Keratinocyte (primary cell): ENCODE measurements at regions not wholly inside any gene's neighbourhood (a gene's known extent, or its start where the extent isn't known, plus 50 kb on each side); places are given as distances from the start of the nearest gene placed in this dataset.

Experiments
- DNase-seq: peaks from one replicate; pipeline ENCODE4 v3.0.0-alpha.2; 2011; ENCODE audit warnings: low read depth, missing footprints, low spot score
- FAIRE-seq: peaks from 2 replicates; lab custom pipeline; 2011; peaks lifted over from hg19 to GRCh38; lab: Jason Lieb, UNC
- H2AFZ ChIP-seq: 2 replicates; pipeline ENCODE4 v1.6.0; 2012; ENCODE audit warnings: low read length, control low read depth, inconsistent platforms; ENCODE audit not compliant: control insufficient read depth
- H3K27ac ChIP-seq: 2 replicates; pipeline ENCODE4 v1.5.1; 2011; ENCODE audit warnings: low read length; ENCODE audit not compliant: control insufficient read depth, insufficient read depth
- H3K27me3 ChIP-seq: 3 replicates; pipeline ENCODE4 v1.6.0; 2011; ENCODE audit warnings: low read length; ENCODE audit not compliant: control insufficient read depth, insufficient read depth; ENCODE audit errors: extremely low read depth
- H3K36me3 ChIP-seq, 2 experiments: 2 replicates in 1 of 2; 3 replicates in 1 of 2; pipeline ENCODE4 v1.5.1; 2011; ENCODE audit warnings: low read length in 2 of 2, mild to moderate bottlenecking in 1 of 2; ENCODE audit not compliant: control insufficient read depth in 2 of 2, insufficient read depth in 2 of 2; ENCODE audit errors: extremely low read depth in 1 of 2
- H3K4me1 ChIP-seq: 3 replicates; pipeline ENCODE4 v1.5.1; 2011; ENCODE audit warnings: low read length; ENCODE audit not compliant: control insufficient read depth, insufficient read depth; ENCODE audit errors: extremely low read depth
- H3K4me2 ChIP-seq: 3 replicates; pipeline ENCODE4 v1.6.0; 2011; ENCODE audit warnings: low read depth, low read length; ENCODE audit not compliant: control insufficient read depth, insufficient read depth; ENCODE audit errors: extremely low read depth
- H3K4me3 ChIP-seq, 3 experiments: fragments of 200-600 bp in 1 of 3; sonication (generic) in 1 of 3; 2 replicates in 2 of 3; 3 replicates in 1 of 3; pipeline ENCODE4 v1.5.1; 2011 to 2016; ENCODE audit warnings: low read length in 3 of 3, mild to moderate bottlenecking in 3 of 3, control low read depth in 2 of 3, inconsistent platforms in 1 of 3, low read depth in 1 of 3, mixed read lengths in 1 of 3, mixed run types in 1 of 3, moderate library complexity in 1 of 3; ENCODE audit not compliant: control insufficient read depth in 2 of 3, insufficient read depth in 2 of 3; ENCODE audit errors: extremely low read depth in 1 of 3
- H3K79me2 ChIP-seq: 2 replicates; pipeline ENCODE4 v1.6.0; 2012; ENCODE audit warnings: low read length; ENCODE audit not compliant: control insufficient read depth, insufficient read depth
- H3K9ac ChIP-seq: 3 replicates; pipeline ENCODE4 v1.6.0; 2011; ENCODE audit warnings: low read length; ENCODE audit not compliant: control insufficient read depth, insufficient read depth; ENCODE audit errors: extremely low read depth
- H3K9me1 ChIP-seq: 3 replicates; pipeline ENCODE4 v1.6.0; 2011; ENCODE audit warnings: low read length; ENCODE audit not compliant: control insufficient read depth, insufficient read depth; ENCODE audit errors: extremely low read depth
- H3K9me3 ChIP-seq: 2 replicates; pipeline ENCODE4 v1.5.1; 2012; ENCODE audit warnings: low read depth, low read length; ENCODE audit not compliant: control insufficient read depth
- H4K20me1 ChIP-seq: 3 replicates; pipeline ENCODE4 v1.6.0; 2011; ENCODE audit warnings: low read length; ENCODE audit not compliant: control insufficient read depth, insufficient read depth; ENCODE audit errors: extremely low read depth
- EZH2 ChIP-seq: IDR thresholded peaks from one replicate; pipeline ENCODE4 v1.6.1; 2012; ENCODE audit warnings: inconsistent platforms, mild to moderate bottlenecking, low read length, moderate library complexity
- dilution Hi-C: fragments of 300-500 bp; cut with MboI; formaldehyde crosslinking; loops from one replicate; pipeline ENCODE4 v1.7.0; 2020; ENCODE audit warnings: low sequenced_read_pairs; ENCODE audit not compliant: extremely low pct_ligation_motif_present
- TF ChIP-seq, protein P1 (sequence below), 3 experiments: IDR thresholded peaks in 1 of 3; conservative IDR thresholded peaks in 1 of 3; optimal IDR thresholded peaks in 1 of 3; 2 replicates in 2 of 3; 3 replicates in 1 of 3; pipeline versions ENCODE3 to v1.5.1; 2011; ENCODE audit warnings: low read length in 3 of 3, mild to moderate bottlenecking in 3 of 3, moderate library complexity in 2 of 3, control low read depth in 1 of 3, inconsistent platforms in 1 of 3; ENCODE audit not compliant: insufficient read depth in 2 of 3; ENCODE audit errors: extremely low read depth in 1 of 3

DNA sequence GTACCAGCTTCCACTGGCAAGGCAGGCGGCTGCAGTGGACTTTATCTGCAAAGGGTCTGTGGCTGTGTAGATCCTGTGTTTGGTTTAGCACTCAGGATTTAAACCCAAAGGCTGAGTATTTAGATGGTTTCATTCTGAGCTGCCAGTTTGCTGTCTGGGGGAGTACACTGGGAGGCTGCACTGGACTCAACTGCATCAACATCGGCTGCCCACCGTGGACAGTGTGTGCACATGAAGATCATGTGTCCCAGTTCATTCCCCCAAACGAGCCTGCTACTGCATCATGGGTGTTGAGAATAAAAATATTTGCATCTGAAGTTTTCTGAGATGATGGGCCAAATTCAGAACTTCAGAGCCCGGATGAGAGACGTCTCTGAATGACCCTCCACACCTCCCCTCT is 328.6 kb upstream of the SHH start:
- no peaks in the 10 kb centered on the region for H3K27me3 ChIP-seq
- no peak for TF ChIP-seq EZH2
- TF ChIP-seq, protein P1, sequence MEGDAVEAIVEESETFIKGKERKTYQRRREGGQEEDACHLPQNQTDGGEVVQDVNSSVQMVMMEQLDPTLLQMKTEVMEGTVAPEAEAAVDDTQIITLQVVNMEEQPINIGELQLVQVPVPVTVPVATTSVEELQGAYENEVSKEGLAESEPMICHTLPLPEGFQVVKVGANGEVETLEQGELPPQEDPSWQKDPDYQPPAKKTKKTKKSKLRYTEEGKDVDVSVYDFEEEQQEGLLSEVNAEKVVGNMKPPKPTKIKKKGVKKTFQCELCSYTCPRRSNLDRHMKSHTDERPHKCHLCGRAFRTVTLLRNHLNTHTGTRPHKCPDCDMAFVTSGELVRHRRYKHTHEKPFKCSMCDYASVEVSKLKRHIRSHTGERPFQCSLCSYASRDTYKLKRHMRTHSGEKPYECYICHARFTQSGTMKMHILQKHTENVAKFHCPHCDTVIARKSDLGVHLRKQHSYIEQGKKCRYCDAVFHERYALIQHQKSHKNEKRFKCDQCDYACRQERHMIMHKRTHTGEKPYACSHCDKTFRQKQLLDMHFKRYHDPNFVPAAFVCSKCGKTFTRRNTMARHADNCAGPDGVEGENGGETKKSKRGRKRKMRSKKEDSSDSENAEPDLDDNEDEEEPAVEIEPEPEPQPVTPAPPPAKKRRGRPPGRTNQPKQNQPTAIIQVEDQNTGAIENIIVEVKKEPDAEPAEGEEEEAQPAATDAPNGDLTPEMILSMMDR (optimal IDR thresholded peaks at IDR 0.05 in 1 of 3, IDR thresholded peaks at IDR 0.05 in 1 of 3, conservative IDR thresholded peaks at IDR 0.05 in 1 of 3; ENCODE audit: extremely low read depth in 1 of 3, insufficient read depth in 2 of 3, low read length in 3 of 3) = no peak
- H3K36me3 ChIP-seq = no peaks in the 10 kb centered on the region
- no peak overlapping the region for H3K27ac ChIP-seq
- no peaks in the 10 kb centered on the region for H4K20me1 ChIP-seq
- dilution Hi-C loops = no loop called here
- no peaks in the 10 kb centered on the region for H3K4me1 ChIP-seq
- no peak overlapping the region for H3K9ac ChIP-seq
- H3K9me3 ChIP-seq = peaks cover 3% of the 10 kb centered on the region
- H3K4me2 ChIP-seq = no peak overlapping the region
- DNase-seq (no peak), FAIRE-seq (no peak)
- no peak overlapping the region for H3K4me3 ChIP-seq
- no peaks in the 10 kb centered on the region for H3K9me1 ChIP-seq
- H3K79me2 ChIP-seq = no peaks in the 10 kb centered on the region
- H2AFZ ChIP-seq = no peak overlapping the region

DNA sequence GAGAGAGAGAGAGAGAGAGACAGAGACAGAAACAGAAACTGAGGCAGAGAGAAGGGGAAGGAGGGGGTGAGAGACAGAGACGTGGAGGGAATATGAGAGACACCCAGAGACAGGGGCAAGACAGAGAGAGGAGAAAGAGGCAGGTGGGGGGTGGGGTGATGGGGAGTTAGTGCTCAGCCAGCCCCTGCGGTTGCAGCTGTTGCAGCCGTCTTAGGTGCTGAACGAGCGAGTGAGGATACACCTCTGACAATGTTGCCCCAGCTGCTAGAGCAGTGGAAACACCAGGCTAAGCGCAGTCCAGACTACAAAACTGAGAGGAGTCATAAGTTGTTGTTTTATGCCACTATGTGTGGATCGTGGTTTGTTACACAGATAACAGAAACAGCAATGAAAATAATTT is 328.2 kb upstream of the SHH start:
- Histone ChIP-seq H3K4me1 (no peaks in the 10 kb centered on the region), H3K27ac (no peak overlapping the region)

More for the DNA sequence above, 328.2 kb upstream of the SHH start:
- H3K9me1 ChIP-seq = no peaks in the 10 kb centered on the region
- no peaks in the 10 kb centered on the region for H3K79me2 ChIP-seq
- H3K4me3 ChIP-seq = no peak overlapping the region
- no peak for DNase-seq
- no peaks in the 10 kb centered on the region for H4K20me1 ChIP-seq
- H3K27me3 ChIP-seq = no peaks in the 10 kb centered on the region
- no peak overlapping the region for H2AFZ ChIP-seq
- peaks cover 3% of the 10 kb centered on the region for H3K9me3 ChIP-seq
- no peaks in the 10 kb centered on the region for H3K36me3 ChIP-seq
- TF ChIP-seq, protein P1 (optimal IDR thresholded peaks at IDR 0.05 in 1 of 3, IDR thresholded peaks at IDR 0.05 in 1 of 3, conservative IDR thresholded peaks at IDR 0.05 in 1 of 3; ENCODE audit: extremely low read depth in 1 of 3, insufficient read depth in 2 of 3, low read length in 3 of 3) = no peak
- no peak for TF ChIP-seq EZH2
- dilution Hi-C loops = no loop called here
- no peak for FAIRE-seq
- no peak overlapping the region for H3K4me2 ChIP-seq
- no peak overlapping the region for H3K9ac ChIP-seq
